Panc1 (cell line): ENCODE measurements at regions not wholly inside any gene's neighbourhood (a gene's known extent, or its start where the extent isn't known, plus 50 kb on each side); places are given as distances from the start of the nearest gene placed in this dataset.

Experiments
- ATAC-seq: fragments of 200-7000 bp; cut with Tn5 transposase; 2 replicates; pipeline ENCODE4 v1.9.1; 2020; ENCODE audit warnings: mild to moderate bottlenecking, moderate library complexity
- BruUV-seq: library from RNA; stranded (reverse); fragments of 400-500 nt; replicated peaks from 2 replicates; lab custom pipeline; 2021; lab: Mats Ljungman, UMichigan
- CTCF ChIA-PET: fragments of 300-600 bp; sonication (Branson Sonifier 250); formaldehyde crosslinking; loops from one replicate; lab custom pipeline; 2022; ENCODE audit warnings: antibody characterized with exemption; lab: Charles Lee
- POLR2A ChIA-PET: fragments of 300-600 bp; sonication (Branson Sonifier 250); formaldehyde crosslinking; loops from one replicate; lab custom pipeline; 2022; ENCODE audit warnings: antibody characterized with exemption; lab: Charles Lee
- DNase-seq: peaks from one replicate; pipeline ENCODE4 v3.0.0-alpha.2; 2010; ENCODE audit warnings: low read depth, low spot score
- H3K27ac ChIP-seq: 2 replicates; pipeline ENCODE4 v1.5.1; 2011; ENCODE audit warnings: mild to moderate bottlenecking, low read length, inconsistent platforms
- H3K27me3 ChIP-seq: fragments of 200-500 bp; sonication (Bioruptor generic); 2 replicates; pipeline ENCODE4 v1.6.0; 2014; ENCODE audit warnings: low read length, inconsistent platforms; ENCODE audit not compliant: control insufficient read depth, insufficient read depth
- H3K36me3 ChIP-seq: fragments of 200-500 bp; sonication (Bioruptor generic); 2 replicates; pipeline ENCODE4 v1.5.1; 2014; ENCODE audit warnings: inconsistent platforms, mild to moderate bottlenecking, low read length, moderate library complexity; ENCODE audit not compliant: control insufficient read depth, insufficient read depth
- H3K4me1 ChIP-seq: 2 replicates; pipeline ENCODE4 v1.5.1; 2011; ENCODE audit warnings: inconsistent platforms, mild to moderate bottlenecking, low read length, moderate library complexity; ENCODE audit not compliant: control insufficient read depth, insufficient read depth
- H3K4me3 ChIP-seq, 2 experiments: 2 replicates each; pipeline ENCODE4 v1.5.1; 2011 to 2012; ENCODE audit warnings: low read depth in 2 of 2, low read length in 2 of 2, mild to moderate bottlenecking in 2 of 2, inconsistent platforms in 1 of 2, moderate library complexity in 1 of 2
- H3K9me3 ChIP-seq: fragments of 200-500 bp; sonication (Bioruptor generic); 2 replicates; pipeline ENCODE4 v1.5.1; 2014; ENCODE audit warnings: low read depth, mild to moderate bottlenecking, inconsistent platforms, low read length, moderate library complexity; ENCODE audit not compliant: control insufficient read depth, insufficient read depth
- POLR2AphosphoS5 ChIP-seq: IDR thresholded peaks from 2 replicates; pipeline ENCODE4 v1.6.1; 2012; ENCODE audit warnings: mild to moderate bottlenecking, low read depth, low read length, moderate library complexity
- SIN3A ChIP-seq: IDR thresholded peaks from 2 replicates; pipeline ENCODE4 v1.6.1; 2012; ENCODE audit warnings: low read depth, mild to moderate bottlenecking, low read length, moderate library complexity, borderline replicate concordance; ENCODE audit not compliant: insufficient read depth
- TCF7L2 ChIP-seq: IDR thresholded peaks from 2 replicates; pipeline ENCODE4 v1.6.1; 2011; ENCODE audit warnings: mild to moderate bottlenecking, low read depth, low read length, inconsistent platforms
- in situ Hi-C: cut with HindIII; loops from 2 replicates; pipeline ENCODE4 v1.10.0; 2016; ENCODE audit warnings: low sequenced_read_pairs, low pct_unique_long_range_greater_than_20kb
- intact Hi-C: fragments of 100-400 bp; cut with micrococcal nuclease; formaldehyde crosslinking; loops from one replicate; pipeline ENCODE4 v1.10.0; 2022; ENCODE audit not compliant: unreplicated experiment
- TF ChIP-seq, protein P1 (sequence below): fragments of 450-650 bp; IDR thresholded peaks from 2 replicates; pipeline ENCODE4 v1.5.1; 2017; ENCODE audit warnings: mild to moderate bottlenecking
- TF ChIP-seq, protein P2 (sequence below), 2 experiments: IDR thresholded peaks; 2 replicates each; pipeline ENCODE4 v1.6.1; 2011 to 2012; ENCODE audit warnings: low read depth in 2 of 2, control low read depth in 1 of 2, low read length in 1 of 2, mild to moderate bottlenecking in 1 of 2, moderate library complexity in 1 of 2; ENCODE audit not compliant: insufficient read depth in 1 of 2

DNA sequence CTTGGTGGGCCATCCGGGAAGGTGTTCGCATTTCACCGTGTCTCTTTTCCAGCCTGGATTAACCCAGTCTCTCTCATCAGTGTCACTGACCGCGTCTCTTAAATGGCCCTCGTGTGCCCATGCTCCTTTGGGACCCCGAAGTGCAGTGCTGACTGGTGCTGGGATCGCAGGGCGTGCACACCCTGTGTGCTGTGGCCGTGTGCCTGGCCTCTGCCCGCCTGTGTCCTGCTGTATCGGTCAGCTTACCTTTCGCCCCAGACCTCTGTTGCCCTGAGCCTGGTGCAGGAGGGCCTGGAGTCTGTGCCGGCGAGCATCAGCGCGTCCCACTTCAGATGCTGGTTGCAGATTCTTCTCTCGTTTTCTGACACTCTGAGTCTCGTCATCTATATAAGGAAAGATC is 68.3 kb upstream of the HGFAC start:
- Histone ChIP-seq H3K27ac (no peak overlapping the region), H3K4me1 (no peaks in the 10 kb centered on the region; the same call in 1 of the 2 replicates), H3K4me3 (no peak overlapping the region), H3K36me3 (no peaks in the 10 kb centered on the region), H3K9me3 (no peaks in the 10 kb centered on the region), H3K27me3 (no peaks in the 10 kb centered on the region)
- TF ChIP-seq SIN3A (no peak), POLR2AphosphoS5 (no peak), TCF7L2 (no peak)
- TF ChIP-seq, protein P1, sequence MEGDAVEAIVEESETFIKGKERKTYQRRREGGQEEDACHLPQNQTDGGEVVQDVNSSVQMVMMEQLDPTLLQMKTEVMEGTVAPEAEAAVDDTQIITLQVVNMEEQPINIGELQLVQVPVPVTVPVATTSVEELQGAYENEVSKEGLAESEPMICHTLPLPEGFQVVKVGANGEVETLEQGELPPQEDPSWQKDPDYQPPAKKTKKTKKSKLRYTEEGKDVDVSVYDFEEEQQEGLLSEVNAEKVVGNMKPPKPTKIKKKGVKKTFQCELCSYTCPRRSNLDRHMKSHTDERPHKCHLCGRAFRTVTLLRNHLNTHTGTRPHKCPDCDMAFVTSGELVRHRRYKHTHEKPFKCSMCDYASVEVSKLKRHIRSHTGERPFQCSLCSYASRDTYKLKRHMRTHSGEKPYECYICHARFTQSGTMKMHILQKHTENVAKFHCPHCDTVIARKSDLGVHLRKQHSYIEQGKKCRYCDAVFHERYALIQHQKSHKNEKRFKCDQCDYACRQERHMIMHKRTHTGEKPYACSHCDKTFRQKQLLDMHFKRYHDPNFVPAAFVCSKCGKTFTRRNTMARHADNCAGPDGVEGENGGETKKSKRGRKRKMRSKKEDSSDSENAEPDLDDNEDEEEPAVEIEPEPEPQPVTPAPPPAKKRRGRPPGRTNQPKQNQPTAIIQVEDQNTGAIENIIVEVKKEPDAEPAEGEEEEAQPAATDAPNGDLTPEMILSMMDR = no peak
- TF ChIP-seq, protein P2, sequence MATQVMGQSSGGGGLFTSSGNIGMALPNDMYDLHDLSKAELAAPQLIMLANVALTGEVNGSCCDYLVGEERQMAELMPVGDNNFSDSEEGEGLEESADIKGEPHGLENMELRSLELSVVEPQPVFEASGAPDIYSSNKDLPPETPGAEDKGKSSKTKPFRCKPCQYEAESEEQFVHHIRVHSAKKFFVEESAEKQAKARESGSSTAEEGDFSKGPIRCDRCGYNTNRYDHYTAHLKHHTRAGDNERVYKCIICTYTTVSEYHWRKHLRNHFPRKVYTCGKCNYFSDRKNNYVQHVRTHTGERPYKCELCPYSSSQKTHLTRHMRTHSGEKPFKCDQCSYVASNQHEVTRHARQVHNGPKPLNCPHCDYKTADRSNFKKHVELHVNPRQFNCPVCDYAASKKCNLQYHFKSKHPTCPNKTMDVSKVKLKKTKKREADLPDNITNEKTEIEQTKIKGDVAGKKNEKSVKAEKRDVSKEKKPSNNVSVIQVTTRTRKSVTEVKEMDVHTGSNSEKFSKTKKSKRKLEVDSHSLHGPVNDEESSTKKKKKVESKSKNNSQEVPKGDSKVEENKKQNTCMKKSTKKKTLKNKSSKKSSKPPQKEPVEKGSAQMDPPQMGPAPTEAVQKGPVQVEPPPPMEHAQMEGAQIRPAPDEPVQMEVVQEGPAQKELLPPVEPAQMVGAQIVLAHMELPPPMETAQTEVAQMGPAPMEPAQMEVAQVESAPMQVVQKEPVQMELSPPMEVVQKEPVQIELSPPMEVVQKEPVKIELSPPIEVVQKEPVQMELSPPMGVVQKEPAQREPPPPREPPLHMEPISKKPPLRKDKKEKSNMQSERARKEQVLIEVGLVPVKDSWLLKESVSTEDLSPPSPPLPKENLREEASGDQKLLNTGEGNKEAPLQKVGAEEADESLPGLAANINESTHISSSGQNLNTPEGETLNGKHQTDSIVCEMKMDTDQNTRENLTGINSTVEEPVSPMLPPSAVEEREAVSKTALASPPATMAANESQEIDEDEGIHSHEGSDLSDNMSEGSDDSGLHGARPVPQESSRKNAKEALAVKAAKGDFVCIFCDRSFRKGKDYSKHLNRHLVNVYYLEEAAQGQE (IDR thresholded peaks at IDR 0.05; ENCODE audit: insufficient read depth in 1 of 2, low read depth in 2 of 2, low read length in 1 of 2) = no peak
- in situ Hi-C loops (no loop called here), intact Hi-C loops (no loop called here)
- ChIA-PET CTCF (no interaction called here), POLR2A (no interaction called here)
- no peak for DNase-seq
- no peak for ATAC-seq
- no TSS peak for BruUV-seq

DNA sequence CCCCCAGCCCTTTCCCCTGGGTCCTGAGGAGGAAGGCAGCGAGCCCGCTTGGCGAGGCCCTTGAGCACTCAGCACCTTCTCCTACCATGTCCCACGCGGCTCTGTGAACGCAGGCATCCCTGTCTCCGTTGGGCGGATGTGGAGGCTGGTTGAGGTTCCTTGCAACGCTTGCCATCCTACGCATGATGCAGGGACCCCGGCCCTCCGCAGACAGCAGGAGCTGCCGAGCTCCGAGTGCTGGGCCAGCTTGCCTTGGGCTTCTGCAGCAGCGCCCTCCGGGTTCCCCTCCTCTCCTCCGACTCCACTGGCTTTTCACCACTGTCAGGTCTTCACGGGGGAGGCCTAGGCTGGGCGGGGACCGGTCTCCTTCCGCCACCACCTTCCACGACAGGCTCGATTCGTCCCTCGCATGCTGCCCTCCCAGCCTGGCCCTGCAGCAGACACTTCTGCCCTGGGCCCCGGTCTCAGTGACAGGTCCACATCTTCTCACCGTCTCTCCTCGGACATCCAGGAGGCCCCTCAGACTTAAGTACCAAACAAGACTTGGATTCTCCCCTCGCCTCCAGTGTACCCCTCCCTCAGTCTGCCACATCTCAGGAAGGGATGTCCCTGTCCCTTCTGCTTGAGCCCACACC is 67.6 kb upstream of the HGFAC start:
- intact Hi-C loops (no loop called here), in situ Hi-C loops (no loop called here)
- no peak overlapping the region for H3K4me3 ChIP-seq
- no peak overlapping the region for H3K27ac ChIP-seq
- no peaks in the 10 kb centered on the region for H3K36me3 ChIP-seq
- DNase-seq (no peak), ATAC-seq (no peak)
- TF ChIP-seq POLR2AphosphoS5 = no peak
- TF ChIP-seq, protein P2 (IDR thresholded peaks at IDR 0.05; ENCODE audit: insufficient read depth in 1 of 2, low read depth in 2 of 2, low read length in 1 of 2) = no peak
- TF ChIP-seq TCF7L2 = no peak
- TF ChIP-seq, protein P1 = no peak
- TF ChIP-seq SIN3A = no peak
- no peaks in the 10 kb centered on the region; the same call in 1 of the 2 replicates for H3K4me1 ChIP-seq
- no peaks in the 10 kb centered on the region for H3K9me3 ChIP-seq
- H3K27me3 ChIP-seq = no peaks in the 10 kb centered on the region
- no TSS peak for BruUV-seq
- ChIA-PET POLR2A (no interaction called here), CTCF (no interaction called here)
